GM21528 (cell line): ENCODE measurements at regions not wholly inside any gene's neighbourhood (a gene's known extent, or its start where the extent isn't known, plus 50 kb on each side); places are given as distances from the start of the nearest gene placed in this dataset.

Experiments used
- ATAC-seq: cut with Tn5 transposase; IDR thresholded peaks from one replicate; pipeline ENCODE4 v1.9.1; 2021; ENCODE audit warnings: mild to moderate bottlenecking, moderate library complexity; ENCODE audit not compliant: unreplicated experiment, low FRiP score

DNA sequence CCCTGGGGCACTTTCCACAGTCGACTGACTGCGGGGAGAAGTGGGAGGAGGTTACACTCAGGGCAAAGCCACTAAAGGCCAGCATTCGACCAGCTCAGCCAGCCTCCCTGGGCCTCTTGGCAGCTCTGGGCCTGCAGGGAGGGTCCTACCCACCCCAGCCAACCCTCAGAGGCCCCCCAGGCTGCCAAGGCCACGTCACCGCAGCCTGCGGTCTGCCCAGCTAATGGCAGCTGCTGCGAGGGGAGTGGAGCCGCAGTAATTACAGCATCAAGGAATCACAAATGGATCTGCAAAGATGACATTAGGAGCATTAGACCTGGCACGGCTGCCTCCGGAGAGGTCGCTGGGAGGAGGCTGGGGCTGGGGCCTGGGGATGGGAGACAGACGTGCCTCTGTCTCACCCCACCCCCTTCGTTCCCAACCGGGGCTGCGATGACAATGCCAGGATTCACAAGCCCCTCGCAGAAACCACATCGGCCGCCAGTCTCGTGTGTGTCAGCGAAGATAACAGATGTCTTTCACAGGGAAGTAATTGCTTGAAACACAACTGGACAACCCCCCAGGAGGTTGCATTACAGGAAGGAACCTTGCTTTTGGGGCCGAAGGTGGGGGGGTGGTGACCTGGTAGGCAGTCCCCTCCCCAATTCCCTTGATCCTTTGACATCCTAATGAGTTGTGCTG, 367.6 kb downstream of the BCOR start:
- no peak for ATAC-seq

GRCh38 chrX:39730662-39731329, 367.0 kb downstream of the BCOR start:
- ATAC-seq, result no peak

DNA sequence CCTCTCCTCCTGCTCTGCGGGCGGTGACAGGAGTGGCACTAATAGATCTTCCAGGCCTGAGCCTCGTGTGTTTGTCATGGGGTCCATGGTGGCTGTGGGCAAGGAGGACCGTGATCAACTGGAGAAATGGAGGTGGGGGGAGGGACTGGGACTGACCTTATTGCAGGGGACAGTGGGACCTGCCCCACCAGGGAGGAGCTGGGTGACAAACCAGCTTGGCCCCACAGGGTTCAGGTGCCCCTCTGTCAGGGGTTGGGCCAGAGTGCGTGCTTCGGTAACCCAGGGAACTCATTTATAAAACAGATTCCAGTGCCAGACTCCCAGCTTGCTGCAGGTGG, 366.5 kb downstream of the BCOR start:
- ATAC-seq, result no peak

DNA sequence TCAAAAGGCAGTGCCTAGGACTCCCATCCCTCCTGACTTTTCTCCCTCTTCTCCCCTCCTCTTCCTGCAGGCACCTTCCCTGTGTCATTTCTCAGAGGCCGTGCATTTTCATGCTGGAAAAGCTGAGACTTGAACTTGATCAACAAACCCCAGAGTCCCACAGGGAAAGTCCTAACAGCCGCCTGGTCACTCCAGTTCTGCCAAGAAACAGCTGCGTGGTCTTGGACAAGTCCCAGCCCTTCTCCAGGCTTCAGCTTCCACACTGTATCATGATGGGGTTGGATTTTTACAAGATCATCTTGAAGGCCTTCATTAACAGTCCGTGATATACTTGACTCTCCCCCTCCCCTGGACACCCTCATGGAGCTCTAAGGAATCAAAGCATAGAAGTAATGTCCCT, 366.0 kb downstream of the BCOR start:
- no peak for ATAC-seq

GRCh38 chrX:39733745-39734144, 364.0 kb downstream of the BCOR start:
- ATAC-seq, result no peak

GRCh38 chrX:39734174-39734776, 363.5 kb downstream of the BCOR start:
- no peak for ATAC-seq

GRCh38 chrX:39736216-39737211, 361.2 kb downstream of the BCOR start:
- no peak for ATAC-seq

- ATAC-seq, result no peak
Observed at GRCh38 chrX:39739585-39739984, 358.2 kb downstream of the BCOR start.

- ATAC-seq, result no peak
Observed at GRCh38 chrX:39740078-39740477, 357.7 kb downstream of the BCOR start.

GRCh38 chrX:39741904-39742303, 355.9 kb downstream of the BCOR start:
- no peak for ATAC-seq

- no peak for ATAC-seq
Observed at GRCh38 chrX:39745818-39746217, 351.9 kb downstream of the BCOR start.

DNA sequence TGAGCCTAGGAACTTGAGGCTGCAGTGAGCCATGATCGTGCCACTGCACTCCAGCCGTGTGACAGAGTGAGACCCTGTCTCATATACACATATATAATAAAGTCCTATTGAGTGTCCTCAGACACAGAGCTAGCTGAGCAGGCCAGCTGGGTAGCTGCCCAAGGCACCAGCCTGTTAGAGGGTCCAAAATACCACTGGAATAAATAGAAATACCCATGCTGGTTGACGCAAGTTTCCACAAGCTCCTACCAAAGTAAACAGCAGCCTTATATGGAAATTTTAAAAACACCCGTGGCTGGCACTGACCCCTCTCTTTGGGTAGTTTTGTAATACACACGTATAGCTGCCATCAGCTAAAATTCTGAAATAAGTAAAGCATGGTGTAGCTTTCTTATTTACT, 348.6 kb downstream of the BCOR start:
- ATAC-seq, result no peak

DNA sequence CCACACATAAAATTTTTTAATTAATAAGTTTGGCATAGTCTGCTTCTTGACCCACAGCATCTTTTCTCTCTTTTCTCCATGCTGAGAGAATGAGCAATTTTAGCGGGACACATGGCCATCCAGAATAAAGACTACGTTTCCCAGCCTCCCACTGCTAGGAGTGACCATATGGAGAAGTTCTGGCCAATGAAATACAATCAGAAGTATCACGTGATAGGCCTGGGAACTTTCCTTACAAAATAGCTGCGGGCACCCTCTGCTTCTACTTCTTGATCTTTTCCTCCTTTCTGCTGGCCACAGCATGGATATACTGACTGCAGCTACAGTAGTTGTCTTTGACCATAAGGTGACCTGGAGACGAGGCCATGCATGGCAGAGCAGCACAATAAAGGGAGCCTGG, 348.0 kb downstream of the BCOR start:
- ATAC-seq, result no peak

GRCh38 chrX:39750256-39750790, 347.4 kb downstream of the BCOR start:
- no peak for ATAC-seq

DNA sequence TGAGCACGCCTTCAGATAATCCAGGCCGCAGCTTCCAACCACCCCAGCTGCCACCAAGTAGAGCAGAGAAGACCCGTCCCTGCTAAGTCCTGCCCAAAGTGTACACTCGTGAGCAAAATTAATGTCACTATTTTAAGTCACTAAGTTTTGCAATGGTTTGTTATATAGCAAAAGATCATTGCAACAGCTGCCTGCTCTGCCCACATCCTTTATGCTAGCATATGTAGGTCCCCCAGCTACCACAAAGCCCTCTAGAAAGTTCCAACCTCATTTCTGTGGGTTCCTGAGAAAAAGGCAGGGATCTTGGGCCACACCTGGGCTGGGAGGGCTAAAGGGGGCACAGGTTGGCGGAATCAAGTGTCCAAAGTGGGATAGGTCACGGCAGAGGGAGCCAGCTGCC, 346.9 kb downstream of the BCOR start:
- no peak for ATAC-seq

GRCh38 chrX:39752815-39753214, 344.9 kb downstream of the BCOR start:
- ATAC-seq, result no peak

DNA sequence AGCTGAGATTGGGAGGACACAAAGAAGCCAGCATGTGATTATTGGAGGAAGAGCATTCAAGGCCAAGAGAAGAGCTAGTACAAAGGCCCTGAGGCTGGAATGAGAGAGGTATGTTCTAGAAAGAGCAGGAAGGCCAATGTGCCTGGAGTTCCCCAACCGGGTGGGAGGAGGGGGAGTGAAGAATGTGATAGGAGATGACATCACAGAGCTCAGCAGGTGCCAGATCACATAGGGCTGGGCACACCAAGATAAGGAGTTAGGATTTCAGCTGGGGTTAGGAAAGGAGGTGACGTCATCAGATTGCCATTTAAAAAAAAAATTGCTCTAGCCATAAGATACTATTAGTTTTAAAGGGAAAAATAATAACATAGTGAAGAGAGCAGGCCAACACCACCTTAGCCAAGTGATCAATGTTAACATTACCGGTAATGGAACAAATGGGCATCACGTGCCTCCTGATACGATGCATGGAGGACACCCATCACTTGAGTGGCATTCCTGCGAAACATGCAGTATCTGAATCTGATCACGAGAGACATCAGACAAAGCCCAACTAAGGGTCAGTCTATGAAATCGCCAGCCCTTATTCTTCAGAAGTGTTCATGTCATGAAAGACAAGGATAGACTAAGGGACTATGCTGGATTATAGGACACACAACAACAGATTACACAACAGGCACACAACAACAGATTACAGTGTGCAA, 344.3 kb downstream of the BCOR start:
- ATAC-seq, result no peak

- ATAC-seq, result no peak
Observed at GRCh38 chrX:39755143-39756032, 342.4 kb downstream of the BCOR start.
